Stomach (tissue), 8 donors: ENCODE measurements at regions not wholly inside any gene's neighbourhood (a gene's known extent, or its start where the extent isn't known, plus 50 kb on each side); places are given as distances from the start of the nearest gene placed in this dataset.

ENCODE experiments used
- DNase-seq, 2 donors: peaks; one replicate each; pipeline versions ENCODE4 v3.0.0 to v3.0.0-alpha.2; 2013 to 2019
- H3K27ac ChIP-seq, 5 donors: fragments of 200-600 bp in 4 of 5; sonication (generic) in 4 of 5; one replicate each; pipeline ENCODE4 v1.5.1; 2013 to 2019; ENCODE audit warnings: mild to moderate bottlenecking in 1 of 5, moderate library complexity in 1 of 5
- H3K27me3 ChIP-seq, 3 donors: fragments of 200-600 bp; sonication (generic); one replicate each; pipeline ENCODE4 v1.5.1; 2017 to 2019; ENCODE audit warnings: mixed run types in 1 of 3
- H3K36me3 ChIP-seq, 4 donors: fragments of 200-600 bp; sonication (generic); 1 replicate in 3 of 4; 2 replicates in 1 of 4; pipeline ENCODE4 v1.5.1; 2016 to 2019
- H3K4me1 ChIP-seq, 4 donors: fragments of 200-600 bp; sonication (generic); one replicate each; pipeline ENCODE4 v1.5.1; 2016 to 2019
- H3K4me3 ChIP-seq, 4 donors: fragments of 200-600 bp; sonication (generic) in 3 of 4; one replicate each; pipeline ENCODE4 v1.5.1; 2016 to 2019; ENCODE audit warnings: mild to moderate bottlenecking in 1 of 4
- H3K9me3 ChIP-seq, 4 donors: fragments of 200-600 bp; sonication (generic); one replicate each; pipeline ENCODE4 v1.5.1; 2016 to 2019
- EP300 ChIP-seq: sonication (generic); formaldehyde crosslinking; IDR thresholded peaks from one replicate; pipeline ENCODE4 v1.6.1; 2017; ENCODE audit warnings: antibody characterized with exemption
- POLR2A ChIP-seq, 4 donors: fragments of 450-650 bp; IDR thresholded peaks; one replicate each; pipeline ENCODE4 v1.6.1; 2016; ENCODE audit warnings: antibody characterized with exemption in 4 of 4, control low read depth in 2 of 4, mild to moderate bottlenecking in 1 of 4, moderate library complexity in 1 of 4
- POLR2AphosphoS5 ChIP-seq, 3 donors: sonication (generic); formaldehyde crosslinking; IDR thresholded peaks; one replicate each; pipeline ENCODE4 v1.6.1; 2016; ENCODE audit warnings: antibody characterized with exemption in 3 of 3
- WGBS, 5 donors: extraction: QIAGEN DNeasy Blood & Tissue Kit in 3 of 5; methylation state at CpG; one replicate each; pipeline versions ENCODE4 v1.1.5 to v1.1.7; 2013 to 2018; 5-methylcytosine and 5-hydroxymethylcytosine counted together
- intact Hi-C: fragments of 100-400 bp; cut with DNase I; formaldehyde crosslinking; loops from one replicate; pipeline ENCODE4 v1.15.1; 2023; ENCODE audit warnings: low total_unique reads
- TF ChIP-seq, protein P1 (sequence below), 7 experiments: fragments of 450-650 bp in 4 of 7; fragments of 200-600 bp in 3 of 7; sonication (generic) in 3 of 7; IDR thresholded peaks; one replicate each; pipeline ENCODE4 v1.5.1; 2016 to 2019; ENCODE audit warnings: antibody characterized with exemption in 7 of 7, control low read depth in 2 of 7, mild to moderate bottlenecking in 1 of 7
- donor health status: healthy with polysubstance abuse.
- donor health status: Bipolar disorder and iron deficiency.
- donor health status: healthy.

DNA sequence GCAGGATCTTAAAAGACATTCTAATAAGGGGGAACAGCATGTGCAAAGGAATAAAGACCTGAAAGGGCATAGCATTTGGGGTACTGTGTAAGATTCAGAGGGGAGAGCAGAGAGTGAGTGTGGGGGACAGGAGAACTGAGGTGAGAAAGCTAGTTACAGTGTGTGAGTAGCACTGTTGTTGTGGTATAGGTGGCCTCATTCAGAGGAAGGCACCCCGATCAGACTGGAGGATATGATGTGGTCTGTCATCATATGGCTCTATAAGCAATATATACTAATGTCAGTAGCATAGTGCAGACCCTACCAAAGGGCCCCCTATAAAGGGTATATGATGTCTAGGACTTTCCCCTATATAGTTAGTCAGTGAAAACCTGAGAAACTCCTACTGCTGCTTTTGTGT, 175.8 kb downstream of the FMR1NB start:
- TF ChIP-seq POLR2A (IDR thresholded peaks at IDR 0.05), result no peak
- no peak for TF ChIP-seq EP300
- TF ChIP-seq, protein P1, sequence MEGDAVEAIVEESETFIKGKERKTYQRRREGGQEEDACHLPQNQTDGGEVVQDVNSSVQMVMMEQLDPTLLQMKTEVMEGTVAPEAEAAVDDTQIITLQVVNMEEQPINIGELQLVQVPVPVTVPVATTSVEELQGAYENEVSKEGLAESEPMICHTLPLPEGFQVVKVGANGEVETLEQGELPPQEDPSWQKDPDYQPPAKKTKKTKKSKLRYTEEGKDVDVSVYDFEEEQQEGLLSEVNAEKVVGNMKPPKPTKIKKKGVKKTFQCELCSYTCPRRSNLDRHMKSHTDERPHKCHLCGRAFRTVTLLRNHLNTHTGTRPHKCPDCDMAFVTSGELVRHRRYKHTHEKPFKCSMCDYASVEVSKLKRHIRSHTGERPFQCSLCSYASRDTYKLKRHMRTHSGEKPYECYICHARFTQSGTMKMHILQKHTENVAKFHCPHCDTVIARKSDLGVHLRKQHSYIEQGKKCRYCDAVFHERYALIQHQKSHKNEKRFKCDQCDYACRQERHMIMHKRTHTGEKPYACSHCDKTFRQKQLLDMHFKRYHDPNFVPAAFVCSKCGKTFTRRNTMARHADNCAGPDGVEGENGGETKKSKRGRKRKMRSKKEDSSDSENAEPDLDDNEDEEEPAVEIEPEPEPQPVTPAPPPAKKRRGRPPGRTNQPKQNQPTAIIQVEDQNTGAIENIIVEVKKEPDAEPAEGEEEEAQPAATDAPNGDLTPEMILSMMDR (IDR thresholded peaks at IDR 0.05), result no peak
- intact Hi-C loops, result no loop called here
- H3K4me1 ChIP-seq, result no peaks in the 10 kb centered on the region
- H3K9me3 ChIP-seq, result no peaks in the 10 kb centered on the region
- H3K27me3 ChIP-seq, result no peaks in the 10 kb centered on the region
- no peak overlapping the region for H3K4me3 ChIP-seq
- H3K27ac ChIP-seq, result no peak overlapping the region
- WGBS, 5 donors, result 68 to 100% (median 79%) methylated on average over 1 of the region's 1 CpG; no CpG with 5 or more reads in 1 of the 5 donors
- DNase-seq, result no peak
- H3K36me3 ChIP-seq, result no peaks in the 10 kb centered on the region

GRCh38 chrX:148159796-148160195, 178.7 kb downstream of the FMR1NB start:
- no peaks in the 10 kb centered on the region for H3K9me3 ChIP-seq
- DNase-seq, result no peak
- no peaks in the 10 kb centered on the region for H3K36me3 ChIP-seq
- H3K27ac ChIP-seq, result no peak overlapping the region
- TF ChIP-seq, protein P1 (IDR thresholded peaks at IDR 0.05), result no peak
- TF ChIP-seq EP300 (no peak), POLR2AphosphoS5 (IDR thresholded peaks at IDR 0.05) (no peak), POLR2A (IDR thresholded peaks at IDR 0.05) (no peak)
- H3K4me1 ChIP-seq, result no peaks in the 10 kb centered on the region
- no peak overlapping the region for H3K4me3 ChIP-seq
- no peaks in the 10 kb centered on the region for H3K27me3 ChIP-seq
- intact Hi-C loops, result no loop called here

DNA sequence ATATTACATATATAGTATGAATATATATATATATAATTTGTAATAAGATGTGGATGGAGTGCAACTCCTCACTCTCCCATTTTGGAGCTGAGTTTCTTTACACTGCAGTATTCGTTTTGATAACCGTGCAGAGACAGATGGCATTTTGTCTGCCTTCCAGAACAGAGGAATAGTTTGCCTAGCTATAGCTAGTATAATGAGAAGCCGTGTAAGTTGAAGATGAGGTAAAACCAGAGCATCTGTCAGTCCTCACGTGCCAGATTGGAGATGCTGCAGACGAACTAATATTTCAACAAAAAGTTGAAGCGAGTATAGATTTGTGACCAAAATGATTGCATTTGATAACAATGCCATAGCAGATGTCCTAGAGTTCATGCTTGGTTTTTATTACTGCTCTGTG, 180.6 kb downstream of the FMR1NB start:
- Histone ChIP-seq H3K4me1 (no peaks in the 10 kb centered on the region), H3K36me3 (no peaks in the 10 kb centered on the region), H3K27me3 (no peaks in the 10 kb centered on the region), H3K4me3 (no peak overlapping the region), H3K27ac (no peak overlapping the region), H3K9me3 (no peaks in the 10 kb centered on the region)
- TF ChIP-seq POLR2A (IDR thresholded peaks at IDR 0.05) (no peak), EP300 (no peak), POLR2AphosphoS5 (IDR thresholded peaks at IDR 0.05) (no peak)
- TF ChIP-seq, protein P1 (IDR thresholded peaks at IDR 0.05), result no peak
- DNase-seq, result no peak
- intact Hi-C loops, result no loop called here
- 66 to 90% (median 79%) methylated on average over 6 of the region's 6 CpGs for WGBS, 5 donors

DNA sequence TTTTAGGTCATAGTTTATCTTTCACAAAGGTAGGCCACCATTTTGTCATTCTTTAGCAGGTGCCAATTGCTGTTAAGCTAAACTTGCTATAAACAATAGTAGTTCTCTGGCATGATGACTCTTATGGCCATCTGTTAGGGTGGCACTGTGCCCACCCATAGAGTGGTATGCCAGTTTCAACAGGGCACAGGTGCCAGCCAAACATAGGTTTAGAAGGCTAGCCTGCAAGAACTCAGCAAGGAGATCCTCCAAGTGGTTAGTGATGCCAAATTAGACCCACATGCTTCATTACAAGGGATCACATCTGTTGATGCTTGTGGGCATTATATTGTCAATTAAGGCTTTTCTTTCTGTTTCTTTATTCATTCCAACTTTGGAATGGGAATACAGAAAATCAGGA, 204.5 kb downstream of the FMR1NB start:
- intact Hi-C loops, result no loop called here
- Histone ChIP-seq H3K4me3 (no peak overlapping the region), H3K4me1 (no peaks in the 10 kb centered on the region), H3K9me3 (peaks cover 0 to 7% (median 2%) of the 10 kb centered on the region in 4 donors), H3K27me3 (no peaks in the 10 kb centered on the region), H3K27ac (no peak overlapping the region), H3K36me3 (no peaks in the 10 kb centered on the region)
- no peak for TF ChIP-seq EP300
- TF ChIP-seq, protein P1 (IDR thresholded peaks at IDR 0.05), result no peak
- no peak for TF ChIP-seq POLR2AphosphoS5 (IDR thresholded peaks at IDR 0.05)
- no peak for TF ChIP-seq POLR2A (IDR thresholded peaks at IDR 0.05)
- DNase-seq, result no peak

GRCh38 chrX:148192547-148192946, 211.4 kb downstream of the FMR1NB start:
- Histone ChIP-seq H3K27me3 (no peaks in the 10 kb centered on the region), H3K27ac (no peak overlapping the region), H3K9me3 (no peaks in the 10 kb centered on the region), H3K4me1 (no peaks in the 10 kb centered on the region), H3K36me3 (no peaks in the 10 kb centered on the region), H3K4me3 (no peak overlapping the region)
- 66 to 83% (median 71%) methylated on average over 4 of the region's 4 CpGs for WGBS, 5 donors
- no peak for DNase-seq
- intact Hi-C loops, result no loop called here
- TF ChIP-seq POLR2AphosphoS5 (IDR thresholded peaks at IDR 0.05) (no peak), EP300 (no peak), POLR2A (IDR thresholded peaks at IDR 0.05) (no peak)
- TF ChIP-seq, protein P1 (IDR thresholded peaks at IDR 0.05), result no peak
